PC-9 (cell line): ENCODE measurements at regions not wholly inside any gene's neighbourhood (a gene's known extent, or its start where the extent isn't known, plus 50 kb on each side); places are given as distances from the start of the nearest gene placed in this dataset.

ENCODE experiments used
- BruUV-seq: library from RNA; stranded (reverse); fragments of 400-500 nt; replicated peaks from 2 replicates; lab custom pipeline; 2021; lab: Mats Ljungman, UMichigan
- CTCF ChIA-PET: fragments of 300-600 bp; sonication (Branson Sonifier 250); formaldehyde crosslinking; loops from one replicate; lab custom pipeline; 2022; ENCODE audit warnings: antibody characterized with exemption; lab: Charles Lee
- POLR2A ChIA-PET: fragments of 300-600 bp; sonication (Branson Sonifier 250); formaldehyde crosslinking; loops from one replicate; lab custom pipeline; 2022; ENCODE audit warnings: antibody characterized with exemption; ENCODE audit not compliant: unreplicated experiment; lab: Charles Lee
- DNase-seq, 2 experiments: peaks; one replicate each; pipeline versions ENCODE4 v3.0.0 to v3.0.0-alpha.2; 2015 to 2022; ENCODE audit warnings: mixed read lengths in 1 of 2
- H2AFZ ChIP-seq: fragments of 200-600 bp; sonication (generic); 2 replicates; pipeline ENCODE4 v1.8.1; 2017; ENCODE audit warnings: antibody characterized with exemption
- H3F3A ChIP-seq: fragments of 200-600 bp; sonication (generic); 2 replicates; pipeline ENCODE4 v1.8.1; 2017; ENCODE audit warnings: antibody characterized with exemption, mild to moderate bottlenecking, low read depth; ENCODE audit not compliant: insufficient read depth
- H3K27ac ChIP-seq: fragments of 200-600 bp; sonication (generic); 2 replicates; pipeline ENCODE4 v1.6.1; 2016; ENCODE audit warnings: mixed run types
- H3K27me3 ChIP-seq: fragments of 200-600 bp; sonication (generic); 2 replicates; pipeline ENCODE4 v1.6.1; 2016; ENCODE audit warnings: low read depth, mixed run types; ENCODE audit not compliant: insufficient read depth
- H3K36me3 ChIP-seq: fragments of 200-600 bp; sonication (generic); 2 replicates; pipeline ENCODE4 v1.6.1; 2016; ENCODE audit warnings: low read depth, mixed run types
- H3K4me1 ChIP-seq: fragments of 200-600 bp; sonication (generic); replicated peaks from 2 replicates; pipeline ENCODE4 v1.6.1; 2016; ENCODE audit warnings: mixed run types; ENCODE audit not compliant: insufficient read depth
- H3K4me2 ChIP-seq: fragments of 200-600 bp; sonication (generic); 2 replicates; pipeline ENCODE4 v1.6.1; 2017; ENCODE audit warnings: mixed run types
- H3K4me3 ChIP-seq: fragments of 200-600 bp; sonication (generic); 2 replicates; pipeline ENCODE4 v1.6.1; 2016; ENCODE audit warnings: mixed run types
- H3K79me2 ChIP-seq: fragments of 200-600 bp; sonication (generic); 2 replicates; pipeline ENCODE4 v1.6.1; 2017; ENCODE audit warnings: low read depth, mixed run types
- H3K9me2 ChIP-seq: fragments of 200-600 bp; sonication (generic); 2 replicates; pipeline ENCODE4 v1.8.1; 2017; ENCODE audit warnings: mild to moderate bottlenecking; ENCODE audit not compliant: insufficient read depth
- H3K9me3 ChIP-seq: fragments of 200-600 bp; sonication (generic); 2 replicates; pipeline ENCODE4 v1.8.1; 2016; ENCODE audit warnings: low read depth; ENCODE audit not compliant: insufficient read depth
- H4K20me1 ChIP-seq: fragments of 200-600 bp; sonication (generic); 2 replicates; pipeline ENCODE4 v1.8.1; 2017; ENCODE audit not compliant: insufficient read depth
- EZH2 ChIP-seq: fragments of 200-600 bp; sonication (generic); IDR thresholded peaks from 2 replicates; pipeline ENCODE4 v1.8.0; 2017; ENCODE audit warnings: antibody characterized with exemption, low read depth
- intact Hi-C: fragments of 100-400 bp; cut with micrococcal nuclease; formaldehyde crosslinking; loops from one replicate; pipeline ENCODE4 v1.10.0; 2022; ENCODE audit not compliant: unreplicated experiment
- TF ChIP-seq, protein P1 (sequence below): fragments of 200-600 bp; sonication (generic); conservative IDR thresholded peaks from 2 replicates; pipeline ENCODE4 v1.6.1; 2017; ENCODE audit warnings: mixed run types, antibody characterized with exemption, mild to moderate bottlenecking, moderate library complexity

GRCh38 chr5:68965926-68966325 is 127.9 kb upstream of the SLC30A5 start:
- TF ChIP-seq EZH2, result no peak
- TF ChIP-seq, protein P1, sequence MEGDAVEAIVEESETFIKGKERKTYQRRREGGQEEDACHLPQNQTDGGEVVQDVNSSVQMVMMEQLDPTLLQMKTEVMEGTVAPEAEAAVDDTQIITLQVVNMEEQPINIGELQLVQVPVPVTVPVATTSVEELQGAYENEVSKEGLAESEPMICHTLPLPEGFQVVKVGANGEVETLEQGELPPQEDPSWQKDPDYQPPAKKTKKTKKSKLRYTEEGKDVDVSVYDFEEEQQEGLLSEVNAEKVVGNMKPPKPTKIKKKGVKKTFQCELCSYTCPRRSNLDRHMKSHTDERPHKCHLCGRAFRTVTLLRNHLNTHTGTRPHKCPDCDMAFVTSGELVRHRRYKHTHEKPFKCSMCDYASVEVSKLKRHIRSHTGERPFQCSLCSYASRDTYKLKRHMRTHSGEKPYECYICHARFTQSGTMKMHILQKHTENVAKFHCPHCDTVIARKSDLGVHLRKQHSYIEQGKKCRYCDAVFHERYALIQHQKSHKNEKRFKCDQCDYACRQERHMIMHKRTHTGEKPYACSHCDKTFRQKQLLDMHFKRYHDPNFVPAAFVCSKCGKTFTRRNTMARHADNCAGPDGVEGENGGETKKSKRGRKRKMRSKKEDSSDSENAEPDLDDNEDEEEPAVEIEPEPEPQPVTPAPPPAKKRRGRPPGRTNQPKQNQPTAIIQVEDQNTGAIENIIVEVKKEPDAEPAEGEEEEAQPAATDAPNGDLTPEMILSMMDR, result no peak
- intact Hi-C loops, result no loop called here
- Histone ChIP-seq H3K4me1 (no peaks in the 10 kb centered on the region), H3K36me3 (no peaks in the 10 kb centered on the region), H3K27me3 (no peaks in the 10 kb centered on the region), H2AFZ (no peak overlapping the region), H3K9me3 (no peaks in the 10 kb centered on the region), H3K79me2 (no peaks in the 10 kb centered on the region), H3K9me2 (no peaks in the 10 kb centered on the region), H3K27ac (no peak overlapping the region), H4K20me1 (no peaks in the 10 kb centered on the region), H3K4me3 (no peak overlapping the region), H3F3A (peaks cover 9% of the 10 kb centered on the region; the same call in 1 of the 2 replicates), H3K4me2 (no peak overlapping the region)
- BruUV-seq, result no TSS peak
- no peak for DNase-seq
- CTCF ChIA-PET, result no interaction called here
- POLR2A ChIA-PET, result no interaction called here

- no peak for TF ChIP-seq EZH2
- TF ChIP-seq, protein P1, result no peak
- ChIA-PET CTCF (no interaction called here), POLR2A (no interaction called here)
- Histone ChIP-seq H2AFZ (no peak overlapping the region), H3K27me3 (no peaks in the 10 kb centered on the region), H3K4me1 (no peaks in the 10 kb centered on the region), H3K4me2 (no peak overlapping the region), H3K4me3 (no peak overlapping the region), H3F3A (peaks cover 9% of the 10 kb centered on the region; the same call in 1 of the 2 replicates), H3K79me2 (no peaks in the 10 kb centered on the region), H3K27ac (no peak overlapping the region), H4K20me1 (no peaks in the 10 kb centered on the region), H3K9me3 (no peaks in the 10 kb centered on the region), H3K9me2 (no peaks in the 10 kb centered on the region), H3K36me3 (no peaks in the 10 kb centered on the region)
- intact Hi-C loops, result no loop called here
- DNase-seq, result no peak
- BruUV-seq, result no TSS peak
Observed at GRCh38 chr5:68966596-68966995, 127.2 kb upstream of the SLC30A5 start.

DNA sequence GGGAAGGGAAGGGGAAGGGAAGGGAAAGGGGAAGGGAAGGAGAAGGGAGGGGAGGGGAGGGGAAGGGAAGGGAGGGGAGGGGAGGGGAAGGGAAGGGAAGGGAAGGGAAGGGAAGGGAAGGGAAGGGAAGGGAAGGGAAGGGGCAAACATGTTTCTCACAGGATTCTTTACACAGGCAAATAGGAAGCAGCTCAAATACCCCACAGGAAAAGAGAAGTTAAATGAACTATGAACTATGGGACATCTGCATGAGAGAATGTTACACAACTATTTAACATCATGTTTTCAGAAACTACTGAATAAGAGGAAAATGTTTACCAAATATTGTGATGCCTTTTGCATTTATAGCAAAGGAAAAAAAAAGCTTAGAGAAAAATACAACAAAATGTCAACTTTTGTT is 125.4 kb upstream of the SLC30A5 start:
- peaks cover 9% of the 10 kb centered on the region; the same call in 1 of the 2 replicates for H3F3A ChIP-seq
- no TSS peak for BruUV-seq
- no peak overlapping the region for H3K4me2 ChIP-seq
- DNase-seq, result no peak
- H3K27me3 ChIP-seq, result no peaks in the 10 kb centered on the region
- H3K4me3 ChIP-seq, result no peak overlapping the region
- H4K20me1 ChIP-seq, result no peaks in the 10 kb centered on the region
- ChIA-PET POLR2A (no interaction called here), CTCF (no interaction called here)
- no peaks in the 10 kb centered on the region for H3K79me2 ChIP-seq
- no peaks in the 10 kb centered on the region for H3K36me3 ChIP-seq
- TF ChIP-seq, protein P1, result no peak
- no peak for TF ChIP-seq EZH2
- no peak overlapping the region for H2AFZ ChIP-seq
- H3K9me3 ChIP-seq, result no peaks in the 10 kb centered on the region
- H3K9me2 ChIP-seq, result no peaks in the 10 kb centered on the region
- no peaks in the 10 kb centered on the region for H3K4me1 ChIP-seq
- H3K27ac ChIP-seq, result no peak overlapping the region
- intact Hi-C loops, result no loop called here
